Tibial nerve (tissue), 4 donors: ENCODE measurements at regions not wholly inside any gene's neighbourhood (a gene's known extent, or its start where the extent isn't known, plus 50 kb on each side); places are given as distances from the start of the nearest gene placed in this dataset.

Experiments used
- CTCF ChIP-seq, 5 experiments: fragments of 200-600 bp in 3 of 5; fragments of 450-650 bp in 2 of 5; sonication (generic) in 3 of 5; IDR thresholded peaks; one replicate each; pipeline ENCODE4 v1.5.1; 2016 to 2019; ENCODE audit warnings: antibody characterized with exemption in 5 of 5, mild to moderate bottlenecking in 3 of 5, moderate library complexity in 2 of 5
- EP300 ChIP-seq, 2 donors: sonication (generic); formaldehyde crosslinking; IDR thresholded peaks; one replicate each; pipeline ENCODE4 v1.6.1; 2017; ENCODE audit warnings: antibody characterized with exemption in 2 of 2, mild to moderate bottlenecking in 1 of 2
- POLR2A ChIP-seq, 2 donors: fragments of 450-650 bp; IDR thresholded peaks; one replicate each; pipeline ENCODE4 v1.6.1; 2017; ENCODE audit warnings: antibody characterized with exemption in 2 of 2, mild to moderate bottlenecking in 2 of 2, moderate library complexity in 2 of 2

- TF ChIP-seq POLR2A (IDR thresholded peaks at IDR 0.05) (no peak), EP300 (IDR thresholded peaks at IDR 0.05) (no peak), CTCF (IDR thresholded peaks at IDR 0.05) (no peak)
Observed at GRCh38 chr11:11004069-11004468, 146.2 kb upstream of the ZBED5 start.
